ENCODE measurements at regions not wholly inside any gene's neighbourhood (a gene's known extent, or its start where the extent isn't known, plus 50 kb on each side); places are given as distances from the start of the nearest gene placed in this dataset.
"Not testable (repeated sequence)": the region's sequence is repeated elsewhere in the genome, so short reads cannot be mapped to it uniquely, and the experiment has no call there.

DNA sequence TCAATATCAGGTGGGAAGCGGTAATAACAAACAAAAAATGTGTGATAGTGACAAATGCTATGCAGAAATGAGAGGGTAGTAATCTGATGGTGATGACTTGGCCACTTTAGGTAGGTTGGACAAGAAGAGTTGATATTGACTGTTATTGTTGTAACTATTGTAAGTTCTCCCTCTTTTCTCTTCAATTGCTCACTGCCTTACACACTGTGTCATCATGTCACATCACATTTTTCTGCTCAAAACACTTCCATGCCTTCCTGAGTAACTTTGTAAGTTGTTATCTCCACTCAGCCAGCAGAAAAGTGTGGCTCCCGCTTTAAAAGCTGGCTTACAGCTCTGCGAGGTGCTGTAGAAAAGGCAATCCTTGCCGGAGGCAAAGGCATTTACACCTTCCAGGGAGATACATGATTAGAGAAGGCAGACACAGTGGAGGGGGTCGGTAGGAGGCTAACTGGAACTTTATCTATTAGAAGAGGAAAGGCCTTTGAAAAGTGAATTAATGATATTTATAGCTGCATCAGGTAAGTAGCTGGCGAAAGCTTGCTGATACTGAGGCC lies 85.2 kb upstream of the CLINT1 start:
- no peak for DNase-seq (ENCODE audit: low read depth)

- no peak for DNase-seq (ENCODE audit: low read depth)
These were observed 83.7 kb upstream of the CLINT1 start for GRCh38 chr5:157942595-157942994.

DNA sequence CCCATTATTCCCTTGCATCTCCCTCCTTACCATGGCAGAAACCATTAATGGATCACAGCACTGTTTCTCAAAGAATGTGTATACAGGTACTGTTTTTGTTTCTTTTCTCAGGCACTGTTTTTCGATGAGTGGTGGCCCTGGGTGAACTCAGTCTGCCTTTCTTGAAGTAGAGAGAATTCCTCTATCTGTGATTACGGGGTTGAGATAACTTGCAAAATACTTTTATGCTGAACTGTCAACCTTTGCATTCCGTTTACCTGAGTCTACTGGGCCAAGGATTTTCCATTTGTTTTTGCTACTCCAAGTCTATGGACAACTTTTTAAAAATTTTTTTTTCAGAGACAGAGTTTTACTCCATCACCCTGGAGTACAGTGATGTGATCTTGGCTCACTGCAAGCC lies 82.7 kb upstream of the CLINT1 start:
- no peak for DNase-seq (ENCODE audit: low read depth)

DNA sequence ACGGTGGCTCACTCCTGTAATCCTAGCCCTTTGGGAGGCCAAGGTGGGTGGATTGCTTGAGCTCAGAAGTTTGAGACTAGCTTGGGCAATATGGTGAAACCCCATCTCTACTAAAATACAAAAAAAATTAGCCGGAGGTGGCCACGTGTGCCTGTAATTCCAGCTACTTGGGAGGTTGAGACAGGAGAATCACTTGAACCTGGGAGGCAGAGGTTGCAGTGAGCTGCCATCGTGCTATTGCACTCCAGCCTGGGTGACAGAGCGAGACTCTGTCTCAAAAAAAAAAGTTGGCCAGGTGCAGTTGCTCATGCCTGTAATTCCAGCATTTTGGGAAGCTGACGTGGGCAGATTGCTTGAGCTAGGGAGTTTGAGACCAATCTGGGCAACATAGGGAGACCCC lies 79.2 kb upstream of the CLINT1 start:
- DNase-seq (ENCODE audit: low read depth) = not testable (repeated sequence)

DNA sequence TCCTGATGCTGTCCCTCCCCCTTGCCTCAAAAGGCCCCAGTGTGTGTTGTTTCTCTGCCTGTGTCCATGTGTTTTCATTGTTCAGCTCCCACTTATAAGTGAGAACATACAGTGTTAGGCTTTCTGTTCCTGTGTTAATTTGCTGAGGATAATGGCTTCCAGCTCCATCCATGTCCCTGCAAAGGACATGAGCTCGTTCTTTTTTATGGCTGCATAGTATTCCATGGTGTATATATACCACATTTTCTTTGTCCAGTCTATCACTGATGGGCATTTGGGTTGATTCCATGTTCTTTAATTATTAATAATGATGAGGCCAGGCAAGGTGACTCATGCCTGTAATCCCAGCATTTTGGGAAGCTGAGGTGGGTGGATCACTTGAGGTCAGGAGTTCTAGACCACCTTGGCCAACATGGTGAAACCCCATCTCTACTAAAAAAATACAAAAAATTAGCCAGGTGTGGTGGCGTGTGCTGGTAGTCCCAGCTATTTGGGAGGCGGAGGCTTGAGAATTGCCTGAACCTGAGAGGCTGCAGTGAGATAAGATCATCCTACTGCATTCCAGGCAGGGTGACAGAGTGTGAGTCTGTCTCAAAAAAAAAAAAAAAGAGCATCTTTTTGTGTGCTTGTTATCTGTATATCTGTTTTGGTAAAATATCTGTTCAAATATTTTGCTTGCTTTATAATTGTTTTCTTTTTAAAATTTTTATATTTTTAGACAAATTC lies 78.0 kb upstream of the CLINT1 start:
- not testable (repeated sequence) for DNase-seq (ENCODE audit: low read depth)

DNA sequence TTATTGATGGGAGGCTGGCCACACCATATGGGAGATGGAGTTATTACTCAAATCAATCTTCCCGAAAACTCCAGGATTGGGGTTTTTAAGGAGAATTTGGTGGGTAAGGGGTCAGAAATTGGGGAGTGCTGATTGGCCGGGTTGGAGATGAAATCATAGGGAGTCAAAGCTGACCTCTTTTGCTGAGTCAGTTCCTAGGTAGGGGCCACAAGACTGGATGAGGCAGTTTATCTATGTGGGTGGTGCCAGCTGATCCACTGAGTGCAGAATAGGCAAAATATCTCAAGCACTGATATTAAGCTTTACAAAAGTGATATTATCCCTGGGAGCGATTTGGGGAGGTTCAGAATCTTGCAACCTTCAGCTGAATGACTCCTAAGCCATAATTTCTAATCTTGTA lies 75.7 kb upstream of the CLINT1 start:
- no peak for DNase-seq (ENCODE audit: low read depth)

DNA sequence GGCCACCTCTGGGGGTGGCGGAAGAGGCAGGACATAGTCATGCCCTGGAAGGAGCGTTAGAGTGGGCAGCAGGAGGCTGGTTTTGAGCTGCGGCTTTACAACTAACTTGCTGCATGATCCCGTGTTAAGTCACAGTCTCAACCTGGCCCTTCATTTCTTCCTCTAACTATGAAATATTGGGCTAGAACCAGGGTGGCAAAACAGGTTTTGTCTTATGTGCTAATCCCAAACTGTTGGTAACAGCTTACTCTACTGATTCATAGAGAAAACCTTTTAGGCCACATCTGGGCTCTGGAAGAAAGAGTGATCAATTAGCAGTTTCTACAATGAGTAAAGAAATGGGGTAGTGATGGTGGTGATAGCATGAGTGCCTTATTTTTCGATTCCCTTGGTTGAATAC lies 74.1 kb upstream of the CLINT1 start:
- no peak for DNase-seq (ENCODE audit: low read depth)

DNA sequence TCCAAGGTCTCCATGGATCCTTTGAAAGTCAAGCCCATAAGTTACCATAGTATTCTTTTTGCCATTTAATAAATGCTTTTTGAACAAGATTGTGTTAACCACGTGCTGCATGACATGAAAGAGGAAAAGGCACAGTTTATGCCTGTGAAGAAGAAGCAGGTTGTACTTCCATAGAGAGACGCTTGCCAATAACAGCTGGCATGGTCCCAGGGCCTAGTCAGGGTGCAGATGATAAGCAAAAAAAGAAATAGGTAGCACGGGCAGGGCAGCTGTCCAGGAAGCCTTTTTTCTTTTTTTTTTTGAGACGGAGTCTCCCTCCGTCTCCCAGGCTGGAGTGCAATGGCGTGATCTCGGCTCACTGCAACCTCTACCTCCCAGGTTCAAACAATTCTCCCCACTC lies 71.8 kb upstream of the CLINT1 start:
- no peak for DNase-seq (ENCODE audit: low read depth)

DNA sequence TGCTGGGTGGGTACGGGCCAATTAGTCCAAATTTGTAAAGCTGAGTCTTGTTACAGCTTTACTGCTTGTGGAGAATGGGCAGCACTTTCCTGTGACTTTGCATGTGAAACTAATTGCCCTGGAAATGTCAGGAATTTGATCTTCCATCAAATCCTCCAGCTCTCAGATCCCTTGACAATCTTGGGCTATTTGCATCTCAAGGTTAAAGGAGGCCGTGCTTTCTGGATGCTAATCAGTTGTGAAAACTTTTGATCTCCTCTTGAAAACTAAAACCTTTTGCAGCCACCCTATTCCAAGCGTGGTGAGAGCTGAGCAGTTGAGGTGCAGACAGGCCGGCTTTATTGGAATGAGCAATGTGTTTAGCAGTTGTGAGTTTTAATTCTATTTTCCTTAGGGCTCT lies 68.0 kb upstream of the CLINT1 start:
- DNase-seq (ENCODE audit: low read depth) = no peak

DNA sequence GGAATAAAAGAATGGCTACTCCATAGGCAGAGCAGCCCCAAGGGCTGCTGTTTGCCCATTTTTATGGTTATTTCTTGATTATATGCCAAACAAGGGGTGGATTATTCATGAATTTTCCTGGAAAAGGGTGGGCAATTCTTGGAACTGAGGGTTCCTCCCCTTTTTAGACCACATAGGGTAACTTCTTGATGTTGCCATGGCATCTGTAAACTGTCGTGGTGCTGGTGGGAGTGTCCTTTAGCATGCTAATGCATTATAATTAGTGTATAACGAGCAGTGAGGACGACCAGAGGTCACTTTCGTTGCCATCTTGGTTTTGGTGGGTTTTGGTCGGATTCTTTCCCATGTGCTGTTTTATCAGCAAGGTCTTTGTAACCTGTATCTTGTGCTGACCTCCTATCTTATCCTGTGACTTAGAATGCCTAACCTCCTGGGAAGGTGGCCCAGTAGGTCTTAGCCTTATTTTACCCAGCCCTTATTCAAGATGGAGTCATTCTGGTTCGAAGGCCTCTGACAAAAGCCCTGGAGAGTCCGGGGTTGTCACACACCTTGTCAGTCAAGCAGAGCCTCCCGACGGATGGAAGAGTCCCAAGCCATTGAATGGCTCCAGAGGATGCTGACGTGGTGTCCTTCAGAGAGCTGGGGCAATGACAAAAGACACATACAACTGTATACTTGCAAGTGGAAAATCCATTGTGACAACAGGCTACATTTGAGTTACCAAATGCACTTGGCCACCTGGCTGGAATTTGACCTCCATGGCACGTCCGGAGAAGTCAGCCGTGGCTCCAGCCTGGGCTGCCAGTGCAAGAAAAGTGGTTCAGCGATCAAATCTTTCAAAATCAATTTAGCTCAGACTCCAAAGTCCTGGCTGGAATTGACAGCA lies 67.1 kb upstream of the CLINT1 start:
- no peak for DNase-seq (ENCODE audit: low read depth)

DNA sequence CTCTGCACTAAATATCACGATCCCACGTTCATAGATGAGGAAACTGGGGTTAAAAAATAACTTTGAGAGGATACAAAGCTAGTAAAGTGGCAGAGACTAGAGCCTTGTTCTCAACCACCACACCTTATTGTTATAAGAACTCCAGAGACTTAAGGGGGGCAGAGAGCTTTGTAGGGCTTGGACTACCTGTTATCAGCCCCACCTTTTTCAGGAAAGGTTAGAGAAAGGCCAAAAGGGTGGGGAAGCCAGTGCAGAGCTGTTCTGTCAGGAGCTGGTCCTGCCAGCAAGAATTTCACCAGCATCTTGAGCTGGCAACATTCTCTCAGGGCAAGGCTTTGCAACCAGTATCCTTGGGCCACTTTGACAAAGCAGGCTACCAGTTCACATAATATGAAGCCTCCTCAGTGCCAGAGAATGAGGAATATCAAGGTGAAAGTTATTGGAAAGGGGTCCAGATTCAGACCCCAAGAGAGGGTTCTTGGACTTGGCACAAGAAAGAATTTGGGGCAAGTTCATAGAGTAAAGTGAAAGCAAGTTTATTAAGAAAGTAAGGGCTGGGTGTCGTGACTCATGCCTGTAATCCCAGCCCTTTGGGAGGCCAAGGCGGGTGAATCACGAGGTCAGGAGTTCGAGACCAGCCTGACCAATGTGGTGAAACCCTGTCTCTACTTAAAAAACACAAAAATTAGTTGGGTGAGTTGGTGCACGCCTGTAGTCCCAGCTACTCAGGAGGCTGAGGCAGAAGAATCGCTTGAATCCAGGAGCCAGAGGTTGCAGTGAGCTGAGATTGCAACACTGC lies 66.2 kb upstream of the CLINT1 start:
- DNase-seq (ENCODE audit: low read depth) = no peak

GRCh38 chr5:157924490-157924889 lies 65.5 kb upstream of the CLINT1 start:
- DNase-seq (ENCODE audit: low read depth) = no peak

- DNase-seq (ENCODE audit: low read depth) = no peak
These were observed 64.8 kb upstream of the CLINT1 start for GRCh38 chr5:157923765-157924164.

- DNase-seq (ENCODE audit: low read depth) = no peak
These were observed 63.1 kb upstream of the CLINT1 start for GRCh38 chr5:157922026-157922425.

DNA sequence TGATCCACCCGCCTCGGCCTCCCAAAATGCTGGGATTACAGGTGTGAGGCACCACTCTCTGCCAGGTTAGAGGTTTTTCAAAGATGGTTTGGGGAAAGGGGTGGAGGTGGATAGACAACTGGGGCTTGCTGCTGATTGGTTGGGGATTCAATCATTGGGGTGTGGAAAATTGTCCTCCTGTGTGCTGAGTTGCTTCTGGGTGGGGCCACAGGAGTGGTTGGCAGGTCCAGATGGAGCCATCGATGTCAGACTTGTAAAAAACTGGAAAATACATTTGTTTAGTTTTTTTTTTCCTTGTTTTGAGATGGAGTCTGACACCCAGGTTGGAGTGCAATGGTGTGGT lies 61.9 kb upstream of the CLINT1 start:
- no peak for DNase-seq (ENCODE audit: low read depth)

- no peak for DNase-seq (ENCODE audit: low read depth)
These were observed 60.1 kb upstream of the CLINT1 start for GRCh38 chr5:157918811-157919742.

GRCh38 chr5:157917899-157918809 lies 59.2 kb upstream of the CLINT1 start:
- peak; percentile 72 for DNase-seq (ENCODE audit: low read depth)

GRCh38 chr5:157917491-157917890 lies 58.5 kb upstream of the CLINT1 start:
- DNase-seq (ENCODE audit: low read depth) = no peak

- no peak for DNase-seq (ENCODE audit: low read depth)
These were observed 56.7 kb upstream of the CLINT1 start for GRCh38 chr5:157915638-157916037.

DNA sequence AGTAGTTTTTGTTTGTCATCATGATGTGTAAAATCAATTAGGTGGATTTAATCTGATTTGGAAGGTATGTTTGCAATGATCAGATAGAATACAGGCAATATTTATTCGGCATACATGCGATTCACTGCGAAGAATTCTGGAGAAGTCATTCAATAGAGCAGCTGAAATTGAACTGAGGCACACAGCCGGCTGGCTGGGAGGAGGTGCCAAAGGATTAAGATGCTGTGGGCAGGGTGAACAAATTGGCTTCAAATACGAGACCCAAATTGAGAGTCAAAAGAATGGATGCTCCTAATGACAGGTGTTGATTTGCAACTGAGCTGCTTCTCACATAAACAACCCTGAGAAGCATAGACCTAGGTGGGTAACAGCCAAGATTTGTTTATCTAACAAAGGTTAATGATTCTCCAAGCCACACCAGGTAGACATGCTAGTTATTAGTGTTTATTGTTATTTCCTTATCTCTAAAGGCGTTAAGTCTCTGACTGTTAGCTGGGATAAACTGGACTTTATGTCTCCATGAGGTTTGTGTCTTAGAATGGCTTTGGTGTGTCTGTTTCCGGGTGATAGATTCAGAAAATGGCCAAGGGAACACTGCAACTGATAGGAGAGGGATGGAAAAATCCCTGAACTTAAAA lies 55.3 kb upstream of the CLINT1 start:
- no peak for DNase-seq (ENCODE audit: low read depth)
